H9 (cell line): ENCODE measurements at regions not wholly inside any gene's neighbourhood (a gene's known extent, or its start where the extent isn't known, plus 50 kb on each side); places are given as distances from the start of the nearest gene placed in this dataset.

Source experiments
- DNase-seq: peaks from one replicate; pipeline ENCODE4 v3.0.0-alpha.2; 2017
- H2AFZ ChIP-seq: one replicate; pipeline ENCODE4 v1.6.1; 2013; ENCODE audit warnings: mild to moderate bottlenecking, low read length, control low read depth, moderate library complexity
- H2AK5ac ChIP-seq: 2 replicates; pipeline ENCODE4 v1.6.1; 2013; ENCODE audit warnings: low read length, control low read depth, mixed read lengths; ENCODE audit not compliant: insufficient read length
- H2BK120ac ChIP-seq: one replicate; pipeline ENCODE4 v1.6.1; 2013; ENCODE audit warnings: low read depth, mild to moderate bottlenecking, low read length, control low read depth, inconsistent platforms; ENCODE audit not compliant: poor library complexity, severe bottlenecking
- H2BK12ac ChIP-seq: 2 replicates; pipeline ENCODE4 v1.6.1; 2013; ENCODE audit warnings: low read length, control low read depth, mixed read lengths, low read depth; ENCODE audit not compliant: insufficient read length
- H2BK15ac ChIP-seq: 2 replicates; pipeline ENCODE4 v1.6.1; 2013; ENCODE audit warnings: low read depth, low read length, control low read depth
- H2BK20ac ChIP-seq: one replicate; pipeline ENCODE4 v1.6.1; 2013; ENCODE audit warnings: low read depth, mild to moderate bottlenecking, low read length, control low read depth, inconsistent platforms; ENCODE audit not compliant: poor library complexity, severe bottlenecking
- H2BK5ac ChIP-seq: 2 replicates; pipeline ENCODE4 v1.6.1; 2013; ENCODE audit warnings: low read length, control low read depth, mixed read lengths; ENCODE audit not compliant: insufficient read length
- H3K14ac ChIP-seq: 2 replicates; pipeline ENCODE4 v1.6.1; 2013; ENCODE audit warnings: low read length, control low read depth; ENCODE audit not compliant: insufficient read depth
- H3K18ac ChIP-seq: 2 replicates; pipeline ENCODE4 v1.6.1; 2013; ENCODE audit warnings: low read depth, mild to moderate bottlenecking, mixed read lengths, low read length, control low read depth; ENCODE audit not compliant: insufficient read length
- H3K23ac ChIP-seq: 2 replicates; pipeline ENCODE4 v1.6.1; 2013; ENCODE audit warnings: low read length, control low read depth, mixed read lengths, low read depth; ENCODE audit not compliant: insufficient read length
- H3K23me2 ChIP-seq: 2 replicates; pipeline ENCODE4 v1.6.1; 2013; ENCODE audit warnings: low read depth, mild to moderate bottlenecking, mixed read lengths, low read length, control low read depth; ENCODE audit not compliant: insufficient read length, poor library complexity, severe bottlenecking
- H3K27ac ChIP-seq: 2 replicates; pipeline ENCODE4 v1.5.1; 2013; ENCODE audit warnings: low read length, control low read depth, mixed read lengths, low read depth; ENCODE audit not compliant: insufficient read length
- H3K27me3 ChIP-seq: 2 replicates; pipeline ENCODE4 v1.6.1; 2013; ENCODE audit warnings: low read length, control low read depth, inconsistent platforms; ENCODE audit not compliant: insufficient read depth
- H3K4ac ChIP-seq: 2 replicates; pipeline ENCODE4 v1.6.1; 2013; ENCODE audit warnings: low read depth, mild to moderate bottlenecking, control low read depth, inconsistent platforms, low read length, moderate library complexity
- H3K4me1 ChIP-seq: 2 replicates; pipeline ENCODE4 v1.6.1; 2013; ENCODE audit warnings: low read length, control low read depth, inconsistent platforms; ENCODE audit not compliant: insufficient read depth
- H3K4me2 ChIP-seq: 2 replicates; pipeline ENCODE4 v1.6.1; 2013; ENCODE audit warnings: low read length, control low read depth, mixed read lengths; ENCODE audit not compliant: insufficient read length, insufficient read depth
- H3K56ac ChIP-seq: 2 replicates; pipeline ENCODE4 v1.6.1; 2013; ENCODE audit warnings: low read depth, mild to moderate bottlenecking, mixed read lengths, low read length, control low read depth; ENCODE audit not compliant: insufficient read length
- H3K79me1 ChIP-seq: 2 replicates; pipeline ENCODE4 v1.6.1; 2013; ENCODE audit warnings: low read depth, mild to moderate bottlenecking, moderate library complexity, low read length, control low read depth, inconsistent platforms; ENCODE audit not compliant: insufficient read depth, poor library complexity, severe bottlenecking
- H3K79me2 ChIP-seq: 2 replicates; pipeline ENCODE4 v1.6.1; 2013; ENCODE audit warnings: low read length, control low read depth, inconsistent platforms; ENCODE audit not compliant: insufficient read depth
- H3K9ac ChIP-seq: 2 replicates; pipeline ENCODE4 v1.6.1; 2013; ENCODE audit warnings: low read length, control low read depth, mixed read lengths; ENCODE audit not compliant: insufficient read length; ENCODE audit errors: extremely low read depth
- H3K9me3 ChIP-seq: one replicate; pipeline ENCODE4 v1.6.1; 2013; ENCODE audit warnings: low read depth, low read length, inconsistent platforms; ENCODE audit not compliant: control insufficient read depth
- H3T11ph ChIP-seq: one replicate; pipeline ENCODE4 v1.6.1; 2013; ENCODE audit warnings: mild to moderate bottlenecking, low read length, control low read depth, inconsistent platforms
- H4K20me1 ChIP-seq: one replicate; pipeline ENCODE4 v1.6.1; 2013; ENCODE audit not compliant: control insufficient read depth, insufficient read length, insufficient read depth
- H4K5ac ChIP-seq: 2 replicates; pipeline ENCODE4 v1.6.1; 2013; ENCODE audit warnings: low read depth, mild to moderate bottlenecking, mixed read lengths, low read length, control low read depth; ENCODE audit not compliant: insufficient read length
- H4K8ac ChIP-seq: replicated peaks from 2 replicates; pipeline ENCODE4 v1.6.1; 2013; ENCODE audit warnings: low read length, control low read depth, mixed read lengths, low read depth; ENCODE audit not compliant: insufficient read length
- H4K91ac ChIP-seq: 2 replicates; pipeline ENCODE4 v1.6.1; 2013; ENCODE audit warnings: low read depth, mild to moderate bottlenecking, moderate library complexity, mixed read lengths, low read length, control low read depth; ENCODE audit not compliant: insufficient read length
- H3K27ac Mint-ChIP-seq, 3 experiments: 2 replicates in 2 of 3; 3 replicates in 1 of 3; pipeline ENCODE4 v1.8.0; 2020 to 2021; ENCODE audit warnings: mixed read lengths in 3 of 3, mild to moderate bottlenecking in 1 of 3, moderate library complexity in 1 of 3
- H3K27me3 Mint-ChIP-seq: 2 replicates; pipeline ENCODE4 v1.8.0; 2021; ENCODE audit warnings: low read depth, mild to moderate bottlenecking, moderate library complexity, mixed read lengths
- H3K36me3 Mint-ChIP-seq, 3 experiments: 2 replicates in 2 of 3; 3 replicates in 1 of 3; pipeline ENCODE4 v1.8.0; 2020 to 2021; ENCODE audit warnings: low read depth in 3 of 3, mixed read lengths in 3 of 3; ENCODE audit not compliant: insufficient read depth in 1 of 3
- H3K4me1 Mint-ChIP-seq, 2 experiments: 2 replicates each; pipeline ENCODE4 v1.8.0; 2020; ENCODE audit warnings: mixed read lengths in 2 of 2
- H3K4me3 Mint-ChIP-seq, 2 experiments: 2 replicates in 1 of 2; 3 replicates in 1 of 2; pipeline ENCODE4 v1.8.0; 2020 to 2021; ENCODE audit warnings: mild to moderate bottlenecking in 2 of 2, mixed read lengths in 2 of 2, moderate library complexity in 1 of 2
- H3K9me3 Mint-ChIP-seq, 2 experiments: 2 replicates in 1 of 2; 3 replicates in 1 of 2; pipeline ENCODE4 v1.8.0; 2020; ENCODE audit warnings: mild to moderate bottlenecking in 2 of 2, mixed read lengths in 2 of 2, moderate library complexity in 1 of 2
- CTCF ChIP-seq: fragments of 200-600 bp; sonication (generic); conservative IDR thresholded peaks from 3 replicates; pipeline ENCODE4 v1.8.0; 2021; ENCODE audit warnings: antibody characterized with exemption, mild to moderate bottlenecking
- WGBS: extraction: QIAGEN DNeasy Blood & Tissue Kit; methylation state at CpG from one replicate; pipeline ENCODE4 v1.1.7; 2013; ENCODE audit warnings: missing lambda C conversion rate, low lambda C conversion rate, mixed read lengths; ENCODE audit not compliant: insufficient read length; ENCODE audit errors: extremely low coverage; 5-methylcytosine and 5-hydroxymethylcytosine counted together

- Histone ChIP-seq H3K23me2 (no peaks in the 10 kb centered on the region), H3K4ac (no peak overlapping the region), H3K9ac (no peak overlapping the region), H3K4me1 (no peaks in the 10 kb centered on the region), H2BK12ac (no peak overlapping the region), H4K8ac (no peak overlapping the region), H2BK120ac (no peak overlapping the region), H3K79me1 (no peaks in the 10 kb centered on the region), H3K14ac (no peak overlapping the region), H3K18ac (no peak overlapping the region), H3K56ac (no peak overlapping the region), H4K20me1 (no peaks in the 10 kb centered on the region), H3K79me2 (no peaks in the 10 kb centered on the region), H4K5ac (no peak overlapping the region), H4K91ac (no peak overlapping the region), H2BK20ac (no peak overlapping the region), H3K9me3 (no peaks in the 10 kb centered on the region), H2AK5ac (no peak overlapping the region), H3T11ph (no peak overlapping the region), H2BK15ac (no peak overlapping the region), H3K4me2 (no peak overlapping the region), H3K27ac (no peak overlapping the region), H3K27me3 (no peaks in the 10 kb centered on the region), H2BK5ac (no peak overlapping the region), H2AFZ (no peak overlapping the region), H3K23ac (no peak overlapping the region)
- Mint-ChIP-seq H3K36me3 (peaks cover 0 to 5% (median 0%) of the 10 kb centered on the region in 3 experiments; a peak in 3 of 7 replicates), H3K4me1 (no peaks in the 10 kb centered on the region), H3K4me3 (no peak overlapping the region), H3K27ac (no peak overlapping the region), H3K9me3 (peaks cover 3 to 4% of the 10 kb centered on the region in 2 experiments), H3K27me3 (no peaks in the 10 kb centered on the region)
- no peak for TF ChIP-seq CTCF
- DNase-seq: no peak
- no CpG with 5 or more reads among the region's 2 CpGs for WGBS
Observed at GRCh38 chr18:69138088-69138487, 262.6 kb upstream of the DOK6 start.
